Omental fat pad (tissue), 3 donors: ENCODE measurements at regions not wholly inside any gene's neighbourhood (a gene's known extent, or its start where the extent isn't known, plus 50 kb on each side); places are given as distances from the start of the nearest gene placed in this dataset. TPM values are rescaled to one million over a fixed set of nuclear protein-coding genes. Genes with fewer than 3 reads are reported as not detected.
A peak's percentile ranks its signal among the peaks of the same experiment; 100 is the strongest.

Source experiments
- ATAC-seq: fragments of 150-250 bp; one replicate; pipeline ENCODE4 v1.9.1; 2016; ENCODE audit warnings: mild to moderate bottlenecking, moderate library complexity; ENCODE audit not compliant: low FRiP score
- DNase-seq: peaks from one replicate; pipeline ENCODE4 v3.0.0-alpha.2; 2019; ENCODE audit warnings: low spot score
- CTCF ChIP-seq, 3 donors: fragments of 450-650 bp; IDR thresholded peaks; one replicate each; pipeline ENCODE4 v1.5.1; 2016 to 2017; ENCODE audit warnings: antibody characterized with exemption in 3 of 3, mild to moderate bottlenecking in 3 of 3, moderate library complexity in 2 of 3
- small RNA-seq: library from RNA; depleted of rRNA; stranded (forward); fragments of <200 nt; gene quantifications from one replicate; pipeline ENCODE3, GENCODE V24; 2016

- no peak for DNase-seq
- no peak for TF ChIP-seq CTCF (IDR thresholded peaks at IDR 0.05)
- no peak for ATAC-seq
Observed at GRCh38 chr2:104790100-104790811, 63.7 kb upstream of the POU3F3 start.

DNA sequence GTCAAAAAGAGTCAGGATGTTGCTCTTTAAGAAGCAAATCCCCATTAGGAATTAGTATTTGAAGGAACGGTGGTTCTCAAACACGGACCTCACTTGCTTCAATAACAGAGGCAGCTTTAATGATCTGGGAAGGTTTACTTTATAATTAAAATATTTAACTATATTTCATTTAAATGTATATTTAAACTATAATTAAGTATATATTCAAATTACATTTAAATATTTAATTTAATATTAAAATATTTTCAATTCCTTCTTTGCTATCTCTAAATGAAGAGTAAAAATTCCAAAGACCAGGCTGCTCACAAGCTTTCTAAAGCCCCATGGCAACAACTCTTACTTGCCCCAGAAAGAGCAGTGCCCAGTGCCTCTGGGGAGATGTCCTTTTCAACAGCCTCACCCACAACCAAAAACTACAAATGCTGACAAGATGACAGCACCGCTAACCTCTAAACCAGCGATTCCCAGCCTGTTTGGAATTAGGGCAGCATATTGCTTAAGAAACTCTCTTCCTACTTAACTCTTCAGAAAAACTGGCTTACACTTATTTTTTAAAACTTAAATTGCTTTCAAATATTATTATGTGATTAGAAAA lies 62.9 kb upstream of the POU3F3 start:
- DNase-seq, result no peak
- ATAC-seq, result no peak
- no peak for TF ChIP-seq CTCF (IDR thresholded peaks at IDR 0.05)

- no peak for TF ChIP-seq CTCF (IDR thresholded peaks at IDR 0.05)
- DNase-seq (no peak), ATAC-seq (peak; percentile 67)
Observed at GRCh38 chr2:104793966-104794365, 59.9 kb upstream of the POU3F3 start.

DNA sequence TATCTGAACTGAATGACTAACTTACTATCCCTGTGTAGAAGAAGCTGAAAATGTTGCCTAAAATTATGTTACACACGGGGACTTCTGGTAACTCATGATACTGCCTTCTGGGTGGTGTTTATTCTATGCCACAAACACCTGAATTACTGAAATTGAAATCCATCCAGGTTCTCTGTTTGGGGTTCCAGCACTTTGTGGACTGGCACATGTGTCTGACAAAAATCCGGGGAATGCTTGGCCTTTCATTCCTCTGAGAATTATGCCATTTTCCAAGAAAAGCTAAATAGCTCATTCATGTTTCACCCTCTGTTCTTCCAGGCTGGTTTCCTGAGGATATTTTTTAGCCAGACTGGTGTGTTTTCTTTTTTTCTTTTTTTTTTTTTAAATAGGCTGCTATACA lies 59.5 kb upstream of the POU3F3 start:
- no peak for TF ChIP-seq CTCF (IDR thresholded peaks at IDR 0.05)
- DNase-seq (no peak), ATAC-seq (peak; percentile 46)

Small RNA genes in the stretch of these regions (small RNA-seq; reads per million reads assigned to genes)
- gene RF00139 (not detected), gene RF02091 (not detected)
